Uterus (tissue), 2 donors: ENCODE measurements at regions not wholly inside any gene's neighbourhood (a gene's known extent, or its start where the extent isn't known, plus 50 kb on each side); places are given as distances from the start of the nearest gene placed in this dataset.

Experiments used
- POLR2A ChIP-seq, 2 donors: fragments of 450-650 bp; IDR thresholded peaks; one replicate each; pipeline ENCODE4 v1.6.1; 2016; ENCODE audit warnings: antibody characterized with exemption in 2 of 2, mild to moderate bottlenecking in 1 of 2, moderate library complexity in 1 of 2
- TF ChIP-seq, protein P1 (sequence below), 4 experiments: fragments of 200-600 bp in 2 of 4; fragments of 450-650 bp in 2 of 4; sonication (generic) in 2 of 4; IDR thresholded peaks; one replicate each; pipeline ENCODE4 v1.5.1; 2016 to 2019; ENCODE audit warnings: antibody characterized with exemption in 4 of 4, mild to moderate bottlenecking in 2 of 4, moderate library complexity in 1 of 4

DNA sequence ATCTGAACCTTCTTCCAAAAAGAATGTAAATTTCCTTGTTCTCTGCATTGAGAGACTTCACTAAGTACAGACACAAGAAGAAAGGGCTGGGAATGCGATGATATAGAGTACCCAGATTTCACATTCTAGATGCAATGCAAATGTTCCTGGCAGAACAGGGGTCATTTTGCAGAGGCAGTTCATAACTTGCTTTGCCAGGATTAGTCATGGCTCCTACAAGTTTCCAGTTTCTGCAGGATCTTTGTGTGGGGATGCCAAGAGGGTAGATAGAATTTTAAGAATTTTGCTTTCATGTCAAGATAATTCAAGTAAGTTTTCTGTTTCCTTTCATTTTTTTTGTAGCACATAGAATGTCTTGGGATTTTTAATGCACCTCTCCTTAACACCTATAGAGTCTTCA, 181.2 kb downstream of the FGF9 start:
- TF ChIP-seq, protein P1, sequence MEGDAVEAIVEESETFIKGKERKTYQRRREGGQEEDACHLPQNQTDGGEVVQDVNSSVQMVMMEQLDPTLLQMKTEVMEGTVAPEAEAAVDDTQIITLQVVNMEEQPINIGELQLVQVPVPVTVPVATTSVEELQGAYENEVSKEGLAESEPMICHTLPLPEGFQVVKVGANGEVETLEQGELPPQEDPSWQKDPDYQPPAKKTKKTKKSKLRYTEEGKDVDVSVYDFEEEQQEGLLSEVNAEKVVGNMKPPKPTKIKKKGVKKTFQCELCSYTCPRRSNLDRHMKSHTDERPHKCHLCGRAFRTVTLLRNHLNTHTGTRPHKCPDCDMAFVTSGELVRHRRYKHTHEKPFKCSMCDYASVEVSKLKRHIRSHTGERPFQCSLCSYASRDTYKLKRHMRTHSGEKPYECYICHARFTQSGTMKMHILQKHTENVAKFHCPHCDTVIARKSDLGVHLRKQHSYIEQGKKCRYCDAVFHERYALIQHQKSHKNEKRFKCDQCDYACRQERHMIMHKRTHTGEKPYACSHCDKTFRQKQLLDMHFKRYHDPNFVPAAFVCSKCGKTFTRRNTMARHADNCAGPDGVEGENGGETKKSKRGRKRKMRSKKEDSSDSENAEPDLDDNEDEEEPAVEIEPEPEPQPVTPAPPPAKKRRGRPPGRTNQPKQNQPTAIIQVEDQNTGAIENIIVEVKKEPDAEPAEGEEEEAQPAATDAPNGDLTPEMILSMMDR (IDR thresholded peaks at IDR 0.05), result no peak
- no peak for TF ChIP-seq POLR2A (IDR thresholded peaks at IDR 0.05)
